ENCODE measurements at regions not wholly inside any gene's neighbourhood (a gene's known extent, or its start where the extent isn't known, plus 50 kb on each side); places are given as distances from the start of the nearest gene placed in this dataset.
"Not testable (repeated sequence)": the region's sequence is repeated elsewhere in the genome, so short reads cannot be mapped to it uniquely, and the experiment has no call there.

- ATAC-seq; intact Hi-C loops (cut with DNase I); H3K27ac ChIP-seq; H3K4me3 ChIP-seq; H3K4me1 ChIP-seq; DNase-seq; H3K27me3 ChIP-seq; H3K9me3 ChIP-seq; H3K36me3 ChIP-seq: not testable (repeated sequence)
- WGBS (ENCODE audit: insufficient coverage, low coverage, low lambda C conversion rate, missing lambda C conversion rate): 84% methylated on average over 13 of the region's 26 CpGs
These were observed 639.9 kb upstream of the DPP6 start for GRCh38 chr7:153412114-153412823.

DNA sequence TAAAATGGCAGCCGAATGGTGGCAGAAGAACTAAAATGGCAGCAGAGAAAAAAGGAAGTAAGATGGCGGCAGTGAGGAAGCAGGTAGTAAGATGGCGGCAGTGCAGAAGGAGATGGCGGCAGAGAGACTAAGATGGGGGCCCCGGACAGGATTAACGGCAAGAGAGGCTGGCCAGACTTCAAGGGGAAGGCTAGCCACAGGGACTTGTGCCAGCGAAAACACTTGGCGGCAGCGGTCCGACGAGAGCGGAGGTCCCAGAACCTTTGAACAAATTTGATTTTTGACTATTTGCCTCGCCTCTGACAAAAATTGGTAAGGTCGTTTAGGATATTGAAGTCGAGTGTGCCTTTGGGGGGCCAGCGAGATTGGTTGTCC is 639.4 kb upstream of the DPP6 start:
- H3K4me1 ChIP-seq; H3K36me3 ChIP-seq; DNase-seq; H3K27me3 ChIP-seq; H3K27ac ChIP-seq; H3K4me3 ChIP-seq; ATAC-seq; intact Hi-C loops (cut with DNase I); H3K9me3 ChIP-seq: not testable (repeated sequence)
- WGBS (ENCODE audit: insufficient coverage, low coverage, low lambda C conversion rate, missing lambda C conversion rate): 61% methylated on average over 6 of the region's 16 CpGs

GRCh38 chr7:153413199-153413539 is 639.0 kb upstream of the DPP6 start:
- Histone ChIP-seq H3K27me3 (no peaks in the 10 kb centered on the region), H3K4me1 (no peaks in the 10 kb centered on the region), H3K36me3 (no peaks in the 10 kb centered on the region), H3K9me3 (no peaks in the 10 kb centered on the region), H3K4me3 (no peak overlapping the region), H3K27ac (no peak overlapping the region)
- TF ChIP-seq CTCF (IDR thresholded peaks at IDR 0.05) (no peak), POLR2A (IDR thresholded peaks at IDR 0.05) (no peak)
- ATAC-seq (no peak), DNase-seq (no peak)
- 81% methylated on average over 7 of the region's 12 CpGs for WGBS (ENCODE audit: insufficient coverage, low coverage, low lambda C conversion rate, missing lambda C conversion rate)
- intact Hi-C loops (cut with DNase I): no loop called here

DNA sequence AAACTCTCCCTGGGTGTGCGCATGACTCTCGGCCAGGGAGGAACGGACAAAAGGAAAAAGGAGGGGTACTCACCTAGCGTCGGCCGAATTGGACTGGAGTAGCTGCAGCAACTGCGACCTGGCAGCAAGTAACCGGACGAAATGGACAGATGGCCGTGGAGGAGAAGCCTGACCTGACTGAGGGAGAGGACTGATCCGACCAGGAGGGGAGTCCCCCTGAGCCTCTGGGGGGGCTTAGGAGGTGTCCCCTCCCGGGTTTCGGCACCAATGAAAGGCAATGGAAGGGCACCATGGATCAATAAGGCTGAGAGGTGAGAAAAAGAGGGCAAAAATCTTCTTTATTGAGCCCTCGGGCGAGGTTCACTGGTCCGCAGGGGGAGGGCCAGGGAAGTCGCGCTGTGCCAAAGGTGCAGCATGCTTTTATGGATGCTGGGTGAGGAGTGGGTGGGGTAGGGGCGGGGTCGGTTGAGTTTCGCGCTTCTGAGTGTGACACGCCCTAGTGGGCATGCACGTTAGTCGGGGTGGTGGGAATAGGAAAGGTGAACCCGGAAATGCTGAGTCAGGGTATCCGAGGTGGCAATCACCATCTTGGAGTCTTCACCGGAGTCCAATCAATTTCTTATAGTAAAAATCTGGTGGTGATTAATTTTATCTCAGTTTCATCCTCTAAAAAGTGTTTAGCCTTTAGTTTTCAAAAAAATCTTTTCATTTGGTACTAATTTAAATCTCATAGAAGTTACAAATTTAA is 638.5 kb upstream of the DPP6 start:
- TF ChIP-seq POLR2A (IDR thresholded peaks at IDR 0.05) (no peak), CTCF (IDR thresholded peaks at IDR 0.05) (no peak)
- no peaks in the 10 kb centered on the region for H3K36me3 ChIP-seq
- no peaks in the 10 kb centered on the region for H3K27me3 ChIP-seq
- intact Hi-C loops (cut with DNase I): no loop called here
- no peaks in the 10 kb centered on the region for H3K4me1 ChIP-seq
- WGBS (ENCODE audit: insufficient coverage, low coverage, low lambda C conversion rate, missing lambda C conversion rate): 85% methylated on average over 27 of the region's 28 CpGs
- DNase-seq: no peak
- H3K4me3 ChIP-seq: no peak overlapping the region
- no peak overlapping the region for H3K27ac ChIP-seq
- no peaks in the 10 kb centered on the region for H3K9me3 ChIP-seq
- no peak for ATAC-seq

- ATAC-seq: no peak
- intact Hi-C loops (cut with DNase I): no loop called here
These were observed 637.9 kb upstream of the DPP6 start for GRCh38 chr7:153414288-153414629.

More at GRCh38 chr7:153414288-153414629, 637.9 kb upstream of the DPP6 start:
- Histone ChIP-seq H3K27ac (no peak overlapping the region), H3K36me3 (no peaks in the 10 kb centered on the region), H3K4me1 (no peaks in the 10 kb centered on the region), H3K27me3 (no peaks in the 10 kb centered on the region), H3K9me3 (no peaks in the 10 kb centered on the region), H3K4me3 (no peak overlapping the region)
- no peak for DNase-seq
- no peak for TF ChIP-seq CTCF (IDR thresholded peaks at IDR 0.05)
- TF ChIP-seq POLR2A (IDR thresholded peaks at IDR 0.05): no peak
